GM18519 (cell line): ENCODE measurements at regions not wholly inside any gene's neighbourhood (a gene's known extent, or its start where the extent isn't known, plus 50 kb on each side); places are given as distances from the start of the nearest gene placed in this dataset.
"Not testable (repeated sequence)": the region's sequence is repeated elsewhere in the genome, so short reads cannot be mapped to it uniquely, and the experiment has no call there.

Source experiments
- ATAC-seq: cut with Tn5 transposase; IDR thresholded peaks from one replicate; pipeline ENCODE4 v1.9.1; 2021; ENCODE audit warnings: mild to moderate bottlenecking, moderate library complexity; ENCODE audit not compliant: unreplicated experiment, low FRiP score

GRCh38 chr10:83476211-83476610, 663.1 kb upstream of the GHITM start:
- ATAC-seq: no peak

- no peak for ATAC-seq
Observed at GRCh38 chr10:83489161-83489560, 650.1 kb upstream of the GHITM start.

GRCh38 chr10:83492004-83492403, 647.3 kb upstream of the GHITM start:
- no peak for ATAC-seq

- ATAC-seq: no peak
Observed at GRCh38 chr10:83512681-83513080, 626.6 kb upstream of the GHITM start.

- no peak for ATAC-seq
Observed at GRCh38 chr10:83515001-83515400, 624.3 kb upstream of the GHITM start.

GRCh38 chr10:83516788-83517187, 622.5 kb upstream of the GHITM start:
- no peak for ATAC-seq

- no peak for ATAC-seq
Observed at GRCh38 chr10:83517456-83517855, 621.9 kb upstream of the GHITM start.

GRCh38 chr10:83518779-83519178, 620.5 kb upstream of the GHITM start:
- no peak for ATAC-seq

GRCh38 chr10:83520386-83520785, 618.9 kb upstream of the GHITM start:
- ATAC-seq: not testable (repeated sequence)

- no peak for ATAC-seq
Observed at GRCh38 chr10:83522456-83522855, 616.9 kb upstream of the GHITM start.

GRCh38 chr10:83522881-83523386, 616.4 kb upstream of the GHITM start:
- ATAC-seq: no peak

GRCh38 chr10:83527934-83528333, 611.4 kb upstream of the GHITM start:
- ATAC-seq: no peak

- peak; percentile 49 for ATAC-seq
Observed at GRCh38 chr10:83533290-83533689, 606.0 kb upstream of the GHITM start.

- no peak for ATAC-seq
Observed at GRCh38 chr10:83536426-83536825, 602.9 kb upstream of the GHITM start.

- no peak for ATAC-seq
Observed at GRCh38 chr10:83538047-83538446, 601.3 kb upstream of the GHITM start.

- peak; percentile 63 for ATAC-seq
Observed at GRCh38 chr10:83539528-83540308, 599.6 kb upstream of the GHITM start.

- no peak for ATAC-seq
Observed at GRCh38 chr10:83541046-83541445, 598.3 kb upstream of the GHITM start.

- ATAC-seq: peak; percentile 29
Observed at GRCh38 chr10:83542774-83543411, 596.4 kb upstream of the GHITM start.

GRCh38 chr10:83543691-83544462, 595.4 kb upstream of the GHITM start:
- ATAC-seq: no peak

GRCh38 chr10:83545901-83546391, 593.4 kb upstream of the GHITM start:
- ATAC-seq: no peak

GRCh38 chr10:83551190-83551589, 588.1 kb upstream of the GHITM start:
- not testable (repeated sequence) for ATAC-seq
